Gastrocnemius medialis (tissue), 4 donors: ENCODE measurements at regions not wholly inside any gene's neighbourhood (a gene's known extent, or its start where the extent isn't known, plus 50 kb on each side); places are given as distances from the start of the nearest gene placed in this dataset.
A peak's percentile ranks its signal among the peaks of the same experiment; 100 is the strongest.

Experiments
- ATAC-seq, 2 donors: fragments of 150-250 bp; one replicate each; pipeline ENCODE4 v1.9.1; 2016
- DNase-seq, 2 donors: peaks; one replicate each; pipeline ENCODE4 v3.0.0-alpha.2; 2019
- H3K27ac ChIP-seq, 4 donors: fragments of 200-600 bp; sonication (generic); 1 replicate in 1 of 4; 2 replicates in 3 of 4; pipeline ENCODE4 v1.5.1; 2016 to 2018; ENCODE audit warnings: mild to moderate bottlenecking in 2 of 4, moderate library complexity in 1 of 4
- H3K27me3 ChIP-seq, 3 donors: fragments of 200-600 bp; sonication (generic) in 2 of 3; 1 replicate in 1 of 3; 2 replicates in 2 of 3; pipeline versions ENCODE4 v1.5.1 to v1.6.0; 2016 to 2019; ENCODE audit warnings: mild to moderate bottlenecking in 1 of 3, moderate library complexity in 1 of 3
- H3K36me3 ChIP-seq, 2 donors: fragments of 200-600 bp; sonication (generic) in 1 of 2; one replicate each; pipeline ENCODE4 v1.5.1; 2017 to 2018
- H3K4me1 ChIP-seq, 2 donors: fragments of 200-600 bp; sonication (generic) in 1 of 2; one replicate each; pipeline ENCODE4 v1.5.1; 2016 to 2017; ENCODE audit warnings: mild to moderate bottlenecking in 2 of 2
- H3K4me3 ChIP-seq, 4 donors: fragments of 200-600 bp; sonication (generic) in 3 of 4; 1 replicate in 1 of 4; 2 replicates in 3 of 4; pipeline ENCODE4 v1.5.1; 2016 to 2019; ENCODE audit warnings: mild to moderate bottlenecking in 2 of 4
- H3K9me3 ChIP-seq, 3 donors: fragments of 200-600 bp; sonication (generic) in 2 of 3; 1 replicate in 1 of 3; 2 replicates in 2 of 3; pipeline ENCODE4 v1.5.1; 2016 to 2019
- POLR2A ChIP-seq, 2 donors: fragments of 450-650 bp; IDR thresholded peaks; one replicate each; pipeline ENCODE4 v1.6.1; 2017; ENCODE audit warnings: antibody characterized with exemption in 2 of 2, mild to moderate bottlenecking in 2 of 2, moderate library complexity in 2 of 2
- in situ Hi-C, 4 donors: fragments of 200-750 bp; cut with MboI; loops; one replicate each; pipeline versions ENCODE4 v1.15.0 to v1.8.0; 2017; ENCODE audit warnings: low sequenced_read_pairs in 4 of 4
- intact Hi-C: fragments of 100-400 bp; cut with DNase I; formaldehyde crosslinking; loops from one replicate; pipeline ENCODE4 v1.15.1; 2023; ENCODE audit warnings: low total_unique reads
- TF ChIP-seq, protein P1 (sequence below), 5 experiments: fragments of 450-650 bp in 3 of 5; fragments of 200-600 bp in 2 of 5; sonication (generic) in 2 of 5; IDR thresholded peaks in 4 of 5; conservative IDR thresholded peaks in 1 of 5; 1 replicate in 4 of 5; 2 replicates in 1 of 5; pipeline ENCODE4 v1.5.1; 2016 to 2019; ENCODE audit warnings: antibody characterized with exemption in 5 of 5, mild to moderate bottlenecking in 3 of 5, moderate library complexity in 3 of 5

DNA sequence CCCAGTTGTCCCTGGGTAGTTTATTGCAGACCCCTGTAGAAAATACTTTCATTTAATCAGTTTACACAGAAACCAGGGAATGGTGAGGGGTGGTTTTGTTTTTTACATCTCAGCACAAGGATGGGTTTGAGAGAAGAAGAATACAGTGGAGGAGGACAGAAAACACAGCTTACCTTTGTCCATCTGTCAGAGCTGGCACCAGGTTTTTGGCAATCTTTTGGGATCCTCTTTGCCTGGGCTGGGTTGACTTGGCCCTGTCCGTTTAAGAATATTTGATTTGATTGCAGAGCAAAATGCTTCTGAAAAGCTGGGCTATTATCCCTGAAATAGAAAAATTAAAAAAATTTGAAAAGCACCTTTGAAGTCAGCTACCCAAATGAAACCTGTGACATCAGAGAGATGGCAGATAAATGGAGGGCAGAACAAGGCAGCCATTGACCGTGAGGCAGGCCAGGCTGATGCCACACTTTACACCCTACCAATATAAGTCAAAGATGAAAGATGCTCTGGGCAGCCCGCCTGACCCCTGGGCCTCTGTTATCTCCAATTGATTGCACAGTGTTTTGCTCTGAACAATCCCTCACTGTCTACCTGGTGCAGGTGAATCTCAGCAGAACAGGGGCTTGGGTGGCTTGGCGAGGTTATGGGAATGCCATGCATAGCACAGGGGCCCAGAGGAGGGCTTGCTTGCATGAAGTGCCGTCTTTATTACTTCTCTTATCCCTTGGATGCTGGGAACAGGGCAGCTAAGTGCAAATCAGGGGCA lies 218.8 kb downstream of the LMX1A start:
- Histone ChIP-seq H3K36me3 (no peaks in the 10 kb centered on the region), H3K27ac (no peak overlapping the region), H3K4me1 (no peaks in the 10 kb centered on the region), H3K9me3 (no peaks in the 10 kb centered on the region), H3K4me3 (no peak overlapping the region), H3K27me3 (peaks cover 0 to 18% (median 0%) of the 10 kb centered on the region in 3 donors)
- no peak for ATAC-seq
- no peak for TF ChIP-seq POLR2A (IDR thresholded peaks at IDR 0.05)
- TF ChIP-seq, protein P1, sequence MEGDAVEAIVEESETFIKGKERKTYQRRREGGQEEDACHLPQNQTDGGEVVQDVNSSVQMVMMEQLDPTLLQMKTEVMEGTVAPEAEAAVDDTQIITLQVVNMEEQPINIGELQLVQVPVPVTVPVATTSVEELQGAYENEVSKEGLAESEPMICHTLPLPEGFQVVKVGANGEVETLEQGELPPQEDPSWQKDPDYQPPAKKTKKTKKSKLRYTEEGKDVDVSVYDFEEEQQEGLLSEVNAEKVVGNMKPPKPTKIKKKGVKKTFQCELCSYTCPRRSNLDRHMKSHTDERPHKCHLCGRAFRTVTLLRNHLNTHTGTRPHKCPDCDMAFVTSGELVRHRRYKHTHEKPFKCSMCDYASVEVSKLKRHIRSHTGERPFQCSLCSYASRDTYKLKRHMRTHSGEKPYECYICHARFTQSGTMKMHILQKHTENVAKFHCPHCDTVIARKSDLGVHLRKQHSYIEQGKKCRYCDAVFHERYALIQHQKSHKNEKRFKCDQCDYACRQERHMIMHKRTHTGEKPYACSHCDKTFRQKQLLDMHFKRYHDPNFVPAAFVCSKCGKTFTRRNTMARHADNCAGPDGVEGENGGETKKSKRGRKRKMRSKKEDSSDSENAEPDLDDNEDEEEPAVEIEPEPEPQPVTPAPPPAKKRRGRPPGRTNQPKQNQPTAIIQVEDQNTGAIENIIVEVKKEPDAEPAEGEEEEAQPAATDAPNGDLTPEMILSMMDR (IDR thresholded peaks at IDR 0.05 in 4 of 5, conservative IDR thresholded peaks at IDR 0.05 in 1 of 5) = no peak
- intact Hi-C loops = no loop called here
- in situ Hi-C loops = no loop called here
- no peak for DNase-seq

DNA sequence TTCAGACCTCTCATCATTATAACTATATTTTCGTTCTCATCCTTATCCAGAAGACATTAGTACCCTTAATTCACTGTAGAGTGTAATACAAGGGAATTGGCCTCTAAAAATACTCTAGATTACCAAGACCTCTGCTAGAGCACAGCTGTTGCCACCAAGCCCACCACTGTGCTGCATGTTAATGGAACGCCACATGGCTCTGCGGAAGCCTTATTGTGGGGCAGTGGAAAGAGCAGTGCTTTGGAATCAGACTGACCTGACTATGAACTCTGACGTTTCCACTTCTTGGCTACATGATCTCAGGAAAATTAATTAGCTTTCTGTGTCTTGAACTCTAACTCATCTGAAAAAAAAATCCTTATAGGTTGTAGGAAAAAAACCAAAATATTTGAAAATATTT lies 222.1 kb downstream of the LMX1A start:
- intact Hi-C loops (no loop called here), in situ Hi-C loops (no loop called here)
- ATAC-seq = no peak
- no peak overlapping the region for H3K27ac ChIP-seq
- no peak for DNase-seq
- H3K4me3 ChIP-seq = no peak overlapping the region
- no peaks in the 10 kb centered on the region for H3K4me1 ChIP-seq
- TF ChIP-seq POLR2A (IDR thresholded peaks at IDR 0.05) = no peak
- no peaks in the 10 kb centered on the region for H3K9me3 ChIP-seq
- peaks cover 0 to 8% (median 0%) of the 10 kb centered on the region in 3 donors for H3K27me3 ChIP-seq
- H3K36me3 ChIP-seq = no peaks in the 10 kb centered on the region

DNA sequence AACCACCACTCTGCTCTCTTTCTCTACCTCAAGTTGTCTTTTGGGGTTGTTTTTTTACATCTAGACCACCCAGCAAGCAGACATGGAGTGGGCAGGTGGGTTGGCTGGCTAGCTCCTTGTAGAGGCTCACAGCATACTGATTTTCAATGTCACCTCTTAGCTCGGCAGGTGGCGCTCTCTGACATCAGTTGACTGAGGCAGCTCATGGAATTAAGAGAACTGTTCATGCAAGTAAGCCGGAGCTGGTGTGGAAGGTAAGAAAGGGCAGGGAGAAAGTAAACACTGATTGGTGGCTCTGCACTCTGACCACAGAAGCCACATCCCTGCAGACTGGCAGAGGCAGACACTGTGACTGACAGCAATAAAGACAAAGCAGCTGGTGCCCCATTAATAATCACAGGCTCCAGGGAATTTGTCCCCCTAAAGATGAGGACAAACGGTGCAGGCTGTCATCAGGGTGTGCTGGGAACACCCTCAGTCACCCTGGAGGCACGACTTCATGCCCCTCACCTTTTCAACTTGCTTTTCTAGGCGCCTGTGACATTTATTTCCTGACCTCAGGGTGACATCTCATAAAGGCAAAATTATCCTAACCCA lies 226.8 kb downstream of the LMX1A start:
- peak; percentile 73 to 82 for ATAC-seq
- in situ Hi-C loops = no loop called here
- H3K36me3 ChIP-seq = no peaks in the 10 kb centered on the region
- no peaks in the 10 kb centered on the region for H3K9me3 ChIP-seq
- H3K4me3 ChIP-seq = no peak overlapping the region
- peaks cover 5 to 17% (median 9%) of the 10 kb centered on the region in 3 donors for H3K27me3 ChIP-seq
- no peak overlapping the region for H3K27ac ChIP-seq
- intact Hi-C loops = no loop called here
- TF ChIP-seq POLR2A (IDR thresholded peaks at IDR 0.05) = no peak
- TF ChIP-seq, protein P1 (IDR thresholded peaks at IDR 0.05 in 4 of 5, conservative IDR thresholded peaks at IDR 0.05 in 1 of 5) = peak in 4 of 5 experiments; percentile 13 to 59 (median 42)
- peak; percentile 12 to 52 for DNase-seq
- H3K4me1 ChIP-seq = no peaks in the 10 kb centered on the region

DNA sequence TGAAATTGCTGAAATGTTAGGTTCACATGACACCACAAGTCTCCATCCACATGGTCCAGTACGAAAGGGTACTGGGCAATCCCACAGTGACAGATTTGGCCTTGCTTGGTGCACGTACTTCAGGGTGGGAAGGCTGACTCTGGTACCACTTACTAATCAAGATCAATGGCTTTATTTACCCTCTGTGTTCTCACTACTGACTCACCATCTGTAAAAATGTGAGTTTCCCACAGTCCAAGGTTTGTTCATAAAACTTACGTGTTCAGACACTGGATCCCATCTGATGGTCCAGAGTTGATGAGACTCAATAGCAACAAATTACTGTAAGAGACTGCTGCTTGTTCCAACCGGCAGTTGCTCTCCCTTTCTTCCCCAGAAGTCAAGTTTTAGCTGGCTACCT lies 231.7 kb downstream of the LMX1A start:
- H3K36me3 ChIP-seq = no peaks in the 10 kb centered on the region
- intact Hi-C loops = no loop called here
- peaks cover 8 to 29% (median 17%) of the 10 kb centered on the region in 3 donors for H3K27me3 ChIP-seq
- no peaks in the 10 kb centered on the region for H3K9me3 ChIP-seq
- H3K27ac ChIP-seq = no peak overlapping the region
- in situ Hi-C loops = no loop called here
- ATAC-seq (no peak), DNase-seq (no peak)
- H3K4me3 ChIP-seq = no peak overlapping the region
- no peaks in the 10 kb centered on the region for H3K4me1 ChIP-seq
- TF ChIP-seq, protein P1 (IDR thresholded peaks at IDR 0.05 in 4 of 5, conservative IDR thresholded peaks at IDR 0.05 in 1 of 5) = no peak
- no peak for TF ChIP-seq POLR2A (IDR thresholded peaks at IDR 0.05)

DNA sequence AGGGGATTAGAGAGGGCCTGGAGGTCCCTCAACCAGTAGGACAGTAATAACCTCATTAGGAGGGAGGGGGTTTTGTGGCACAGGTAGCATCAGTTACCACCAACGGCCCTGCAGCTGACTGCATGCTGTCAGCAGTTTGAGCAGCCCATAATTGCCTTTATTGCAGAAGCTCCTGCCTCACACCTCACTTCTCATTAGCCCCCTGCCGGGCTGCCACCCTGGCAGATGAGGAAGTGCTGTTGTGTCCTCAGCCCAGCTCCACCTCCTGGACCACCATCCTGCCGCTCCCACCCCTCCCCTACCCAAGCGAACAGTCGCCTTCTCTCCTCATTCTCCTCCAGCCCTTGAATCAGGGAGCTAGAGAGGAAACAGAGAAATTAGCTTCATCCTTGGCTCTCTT lies 237.4 kb downstream of the LMX1A start:
- Histone ChIP-seq H3K4me1 (no peaks in the 10 kb centered on the region), H3K27me3 (peaks cover 24 to 37% (median 30%) of the 10 kb centered on the region in 3 donors), H3K9me3 (no peaks in the 10 kb centered on the region), H3K4me3 (no peak overlapping the region), H3K27ac (no peak overlapping the region), H3K36me3 (no peaks in the 10 kb centered on the region)
- DNase-seq = no peak
- no peak for ATAC-seq
- TF ChIP-seq, protein P1 (IDR thresholded peaks at IDR 0.05 in 4 of 5, conservative IDR thresholded peaks at IDR 0.05 in 1 of 5) = no peak
- TF ChIP-seq POLR2A (IDR thresholded peaks at IDR 0.05) = no peak
- intact Hi-C loops (no loop called here), in situ Hi-C loops (no loop called here)
